ENCODE measurements at regions not wholly inside any gene's neighbourhood (a gene's known extent, or its start where the extent isn't known, plus 50 kb on each side); places are given as distances from the start of the nearest gene placed in this dataset.

DNA sequence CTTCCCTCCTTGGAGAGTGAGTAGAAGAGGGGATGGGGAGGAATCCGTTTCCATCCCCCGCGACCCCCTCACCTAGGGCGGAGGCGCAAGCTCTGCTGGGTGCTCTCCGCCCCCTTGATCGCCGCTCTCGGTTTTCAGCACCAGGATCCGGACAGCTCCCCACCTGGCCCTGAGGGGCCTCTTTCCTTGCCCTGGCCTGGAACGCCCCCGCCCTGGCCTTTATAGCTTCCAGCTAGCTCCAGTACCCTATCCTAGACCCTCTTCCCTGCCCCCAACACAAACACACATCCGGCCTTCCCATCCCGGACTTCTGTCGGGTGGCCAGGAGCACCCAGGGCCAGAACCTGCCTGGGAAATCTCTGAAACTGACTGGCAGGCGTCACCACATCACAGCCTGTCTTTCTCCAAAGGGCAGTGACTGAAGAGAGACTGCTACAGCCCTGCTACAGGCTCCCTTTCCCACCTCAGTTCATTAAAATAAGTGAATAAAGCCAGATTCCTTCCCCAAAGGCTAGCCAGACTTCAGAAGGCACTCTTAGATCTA is 72.3 kb upstream of the LEP start:
- no peak for DNase-seq

DNA sequence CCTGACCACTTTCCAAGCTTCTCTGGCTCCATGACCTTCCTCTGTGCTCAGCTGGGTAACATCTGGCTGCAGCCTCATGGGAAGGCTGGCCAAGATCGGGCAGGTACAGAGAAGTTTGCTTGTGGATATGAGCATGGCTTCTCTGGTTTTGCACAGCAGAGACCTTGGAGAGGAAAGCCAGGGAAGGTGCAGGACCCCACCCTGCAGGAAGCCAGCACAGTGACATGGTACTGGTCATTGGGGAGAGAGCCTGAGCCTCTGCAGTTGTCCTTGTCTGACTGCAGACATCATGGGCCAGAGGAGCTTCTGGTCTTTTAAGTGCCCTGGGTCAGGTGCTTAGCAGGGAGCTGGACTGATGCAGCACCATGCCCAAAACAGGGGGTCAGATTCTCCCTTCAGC is 70.6 kb upstream of the LEP start:
- DNase-seq, result no peak

DNA sequence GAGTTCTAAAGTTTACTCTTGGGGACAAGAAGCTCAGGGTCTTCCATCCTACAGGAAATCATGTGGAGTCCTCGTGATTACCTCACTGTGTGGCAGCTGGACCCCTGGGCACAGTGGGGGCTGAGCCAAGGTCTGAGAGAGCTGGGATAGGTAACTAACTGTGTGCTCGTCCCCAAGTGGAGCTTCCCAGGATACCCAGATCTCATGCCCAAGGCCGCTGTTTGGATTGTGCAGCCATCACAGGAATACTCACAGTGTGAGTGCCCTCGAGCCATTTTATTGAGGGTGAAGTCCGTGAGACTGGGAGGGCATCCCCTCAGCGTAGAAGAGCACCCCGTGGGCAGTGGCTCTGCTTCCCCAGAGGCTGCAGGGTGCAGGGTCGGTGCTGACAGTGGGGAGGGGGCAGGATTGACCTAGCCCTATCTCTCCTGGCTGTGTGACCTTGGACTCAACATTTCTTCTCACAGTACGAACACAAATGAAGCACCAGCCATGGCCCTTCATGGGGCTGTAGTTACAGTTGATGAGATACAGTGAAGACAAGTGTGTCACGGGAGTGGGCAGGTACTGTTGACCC is 69.6 kb upstream of the LEP start:
- DNase-seq, result no peak

DNA sequence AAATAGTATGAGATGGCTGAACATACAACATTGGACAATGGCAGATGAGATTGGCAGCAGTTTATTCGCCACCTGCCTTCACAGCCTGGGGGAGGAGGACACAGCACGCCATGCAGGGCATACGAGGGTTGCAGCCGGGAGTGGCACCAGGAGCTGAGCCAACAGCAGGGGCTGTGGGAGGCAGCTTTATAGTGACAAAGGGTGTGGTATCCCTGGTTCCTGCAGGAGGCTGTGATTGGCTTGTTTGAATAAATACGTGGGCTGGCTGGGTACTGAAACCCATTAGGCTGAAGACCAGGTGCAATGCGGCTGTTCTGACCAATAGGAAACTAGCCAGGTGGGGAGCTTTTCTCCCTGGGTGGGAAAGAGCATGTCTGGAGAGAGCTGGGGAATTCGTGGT is 68.9 kb upstream of the LEP start:
- peak; percentile 83 for DNase-seq

DNA sequence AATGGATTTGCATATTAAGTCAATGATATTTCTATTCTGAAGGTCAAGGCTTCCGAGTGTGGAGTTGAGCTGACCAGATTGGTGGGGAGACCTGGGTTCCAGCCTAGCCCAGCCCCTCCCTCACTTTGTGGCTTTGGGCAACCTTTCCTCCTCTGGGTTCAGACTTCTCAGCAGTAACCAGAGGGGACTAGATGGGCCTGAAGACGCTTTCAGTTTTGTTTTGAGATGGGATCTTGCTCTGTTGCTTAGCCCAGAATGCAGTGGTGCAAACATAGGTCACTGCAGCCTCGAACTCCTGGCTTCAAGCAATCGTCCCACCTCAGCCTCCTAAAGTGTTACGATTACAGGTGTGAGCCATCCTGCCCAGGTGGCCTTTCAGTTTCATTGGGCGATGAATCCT is 68.1 kb upstream of the LEP start:
- no peak for DNase-seq

DNA sequence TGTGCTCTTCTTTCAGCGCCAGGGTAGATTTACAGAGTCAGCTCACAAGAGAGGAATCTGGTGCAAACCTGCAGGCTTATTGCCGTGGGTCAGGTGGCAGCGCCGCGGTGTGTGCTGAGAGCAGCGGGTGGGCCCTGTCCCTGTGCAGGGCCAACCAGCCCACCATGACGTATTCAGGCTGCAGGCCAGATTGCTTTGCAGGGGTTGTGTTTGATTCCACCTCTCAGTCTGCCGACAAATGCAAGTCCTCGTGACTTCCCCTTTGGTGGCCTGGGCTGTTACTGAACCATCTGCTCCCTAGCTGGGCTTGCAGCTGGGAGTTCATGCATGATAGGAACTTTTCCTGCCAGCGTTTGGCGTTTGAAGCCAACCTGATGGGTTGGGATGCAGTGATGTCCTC is 66.7 kb upstream of the LEP start:
- DNase-seq, result no peak

DNA sequence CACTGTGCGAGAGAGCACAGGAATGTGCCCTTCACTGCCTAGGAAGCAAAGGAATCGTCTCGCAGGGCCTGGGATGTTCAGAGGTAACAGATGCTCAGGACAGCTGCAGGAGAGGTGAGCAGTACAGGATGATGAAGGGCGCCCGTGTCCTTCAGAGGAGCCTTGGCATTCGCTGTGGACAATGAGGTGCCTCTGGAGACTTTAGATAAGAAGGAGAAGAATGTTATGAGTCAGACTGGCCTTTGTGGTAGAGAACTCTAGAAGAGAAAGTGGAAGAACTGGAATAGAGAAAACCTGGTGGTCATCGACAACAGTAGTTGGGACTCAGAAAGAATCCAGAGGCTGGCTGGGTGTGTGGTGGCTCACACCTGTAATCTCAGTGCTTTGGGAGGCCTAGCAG is 64.4 kb upstream of the LEP start:
- no peak for DNase-seq

DNA sequence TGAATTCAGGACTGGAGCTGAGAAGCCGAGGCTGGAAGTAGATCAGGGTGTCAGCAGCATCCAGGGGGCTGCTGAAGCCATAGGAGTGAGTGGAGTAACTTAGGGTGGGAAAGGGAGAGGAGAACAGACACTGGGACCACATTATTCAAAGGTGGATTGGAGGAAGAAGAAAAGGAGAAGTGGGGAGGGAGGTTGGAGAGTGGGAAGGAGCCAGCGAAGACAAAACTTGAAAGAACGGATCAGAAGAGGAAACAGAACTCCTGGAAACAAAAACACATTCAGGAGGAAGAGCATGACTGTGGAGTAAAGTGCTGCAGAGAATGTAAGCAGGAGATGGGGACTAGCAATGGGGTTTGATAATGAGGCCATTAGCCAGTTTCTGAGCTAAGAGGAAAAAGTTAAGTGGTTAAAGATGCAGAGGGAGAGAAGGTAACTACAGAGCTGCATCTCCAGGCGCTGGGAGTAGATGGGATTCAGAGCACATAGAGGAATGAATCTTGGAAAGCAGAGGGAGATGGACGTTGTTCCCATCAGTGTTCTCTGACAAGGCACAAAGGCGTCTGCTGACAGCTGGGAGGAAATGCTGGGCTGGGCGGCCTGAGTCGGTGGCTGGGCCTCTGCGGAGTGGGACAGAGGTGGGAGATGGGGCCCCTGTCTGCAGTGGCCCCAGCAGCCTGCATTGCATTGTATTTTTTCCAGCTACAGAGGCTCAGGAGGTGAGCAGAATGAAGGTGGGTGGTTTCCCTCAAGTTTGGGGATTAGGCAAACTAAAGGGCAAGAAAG is 63.1 kb upstream of the LEP start:
- no peak for DNase-seq

DNA sequence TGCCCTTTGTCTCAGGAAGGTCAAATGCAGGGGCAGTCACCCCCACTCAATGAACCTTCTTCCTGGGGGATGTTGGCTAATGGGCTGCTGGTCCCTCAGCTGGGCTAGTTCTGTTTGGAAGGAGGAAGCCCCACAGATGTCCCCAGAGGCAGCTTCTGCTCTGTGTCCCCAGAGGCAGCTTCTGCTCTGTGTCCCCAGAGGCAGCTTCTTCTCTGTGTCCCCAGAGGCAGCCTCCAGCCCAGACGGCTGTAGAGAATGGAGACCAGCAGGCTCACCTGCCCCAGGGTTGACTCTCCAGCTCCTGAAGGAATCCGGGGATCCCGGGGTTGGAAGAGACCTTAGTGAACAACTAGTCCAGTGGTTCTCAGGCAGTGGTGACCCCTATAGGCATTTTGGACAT is 62.5 kb upstream of the LEP start:
- no peak for DNase-seq

DNA sequence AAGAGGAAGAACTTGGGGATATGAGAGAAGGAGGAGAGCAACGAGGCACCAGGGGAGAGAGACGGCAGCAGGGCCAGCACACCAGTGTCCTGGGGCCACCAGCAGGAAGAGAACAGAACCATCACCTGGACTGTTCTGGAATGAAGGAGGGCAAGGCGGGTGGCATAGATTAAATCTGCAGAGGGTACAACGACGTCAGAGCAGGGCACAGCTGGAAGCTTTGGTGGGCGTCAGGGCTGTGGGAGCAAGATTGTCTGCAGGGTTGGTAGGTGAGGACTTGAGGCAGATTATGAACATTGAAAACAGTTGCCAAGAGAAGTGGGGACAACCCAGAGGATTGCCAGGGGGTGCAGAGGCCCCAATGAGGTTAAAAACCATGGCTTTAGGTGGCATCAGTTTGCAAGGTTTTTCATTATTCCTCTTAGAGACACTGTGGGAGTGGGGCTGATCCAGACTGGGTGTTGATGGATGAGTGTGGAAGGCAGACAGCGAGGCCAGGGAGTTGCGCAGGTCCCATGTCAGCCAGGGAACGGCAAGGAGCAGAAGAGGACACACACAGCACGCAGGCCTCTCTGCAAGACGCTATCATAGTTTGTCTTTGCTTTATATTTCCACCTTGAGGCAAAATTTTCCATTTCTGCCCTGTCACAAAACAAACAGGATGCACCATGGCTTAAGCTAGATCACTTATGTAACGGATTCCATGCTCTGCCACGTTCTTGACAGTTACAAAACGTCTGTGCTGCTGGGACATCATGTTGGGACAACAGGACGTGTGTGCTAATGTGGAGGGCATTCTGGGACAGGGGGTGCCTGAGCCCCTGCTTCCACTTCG is 52.5 kb upstream of the LEP start:
- DNase-seq, result no peak

DNA sequence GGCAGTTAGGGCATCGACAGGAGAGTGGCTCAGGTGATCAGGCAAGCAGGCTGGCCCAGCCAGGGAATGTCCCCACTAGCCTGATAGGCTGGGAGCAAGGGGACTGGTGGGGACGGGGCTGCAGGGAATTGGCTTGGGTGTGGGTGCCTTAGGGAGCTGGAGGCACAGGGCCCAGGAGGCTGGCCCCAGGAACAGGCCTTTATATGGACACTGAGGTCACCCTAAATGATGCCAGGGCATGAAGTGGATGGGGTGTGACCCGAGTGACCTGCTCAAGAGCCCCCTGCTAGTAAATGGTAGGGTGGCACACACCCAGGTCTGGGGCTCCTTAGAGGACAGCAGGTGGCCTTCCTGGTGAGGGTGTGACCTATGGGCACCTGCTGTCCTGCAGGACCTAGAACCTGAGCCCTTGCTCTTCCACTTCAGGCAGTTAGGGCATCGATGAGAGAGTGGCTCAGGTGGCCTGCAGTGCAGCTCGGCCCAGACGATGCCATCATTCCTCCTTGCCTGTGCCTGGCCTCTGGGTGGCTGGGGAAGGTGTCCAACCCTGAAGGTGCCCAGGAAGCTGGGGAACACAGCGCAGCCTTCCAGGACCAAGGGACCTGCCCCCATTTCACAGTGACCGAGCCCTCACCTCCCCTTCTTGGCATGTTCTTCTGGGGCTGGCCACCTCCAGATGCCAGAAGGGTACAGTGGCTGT is 51.7 kb upstream of the LEP start:
- no peak for DNase-seq

DNA sequence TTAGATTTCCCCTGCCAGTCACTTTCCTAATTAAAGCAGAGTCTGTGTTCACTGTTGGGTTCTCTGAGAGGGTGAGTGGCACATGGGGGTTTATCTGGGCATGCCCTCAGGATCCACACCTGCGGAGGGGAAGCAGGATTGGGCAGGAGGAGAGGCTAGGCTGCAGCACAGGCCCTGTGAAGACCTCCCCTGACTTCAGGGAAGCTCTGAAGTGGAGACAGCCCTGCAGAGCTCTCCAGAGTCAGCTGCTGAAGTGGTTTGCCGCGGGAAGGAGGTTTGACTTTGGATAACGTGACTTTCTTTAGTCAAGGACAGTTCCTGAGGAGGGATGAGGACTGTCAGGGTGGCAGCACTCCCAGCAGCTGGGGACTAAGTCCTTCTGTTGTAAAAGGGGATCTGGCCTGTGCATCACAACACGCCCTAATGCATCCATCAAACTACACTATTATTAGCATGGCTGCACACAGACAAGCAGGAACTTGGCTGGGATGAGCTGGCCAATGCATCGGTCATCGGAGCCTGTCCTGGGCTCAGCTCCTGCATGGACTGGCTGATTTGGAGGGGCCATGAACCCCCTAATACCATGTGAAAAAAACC is 50.9 kb upstream of the LEP start:
- DNase-seq, result no peak

DNA sequence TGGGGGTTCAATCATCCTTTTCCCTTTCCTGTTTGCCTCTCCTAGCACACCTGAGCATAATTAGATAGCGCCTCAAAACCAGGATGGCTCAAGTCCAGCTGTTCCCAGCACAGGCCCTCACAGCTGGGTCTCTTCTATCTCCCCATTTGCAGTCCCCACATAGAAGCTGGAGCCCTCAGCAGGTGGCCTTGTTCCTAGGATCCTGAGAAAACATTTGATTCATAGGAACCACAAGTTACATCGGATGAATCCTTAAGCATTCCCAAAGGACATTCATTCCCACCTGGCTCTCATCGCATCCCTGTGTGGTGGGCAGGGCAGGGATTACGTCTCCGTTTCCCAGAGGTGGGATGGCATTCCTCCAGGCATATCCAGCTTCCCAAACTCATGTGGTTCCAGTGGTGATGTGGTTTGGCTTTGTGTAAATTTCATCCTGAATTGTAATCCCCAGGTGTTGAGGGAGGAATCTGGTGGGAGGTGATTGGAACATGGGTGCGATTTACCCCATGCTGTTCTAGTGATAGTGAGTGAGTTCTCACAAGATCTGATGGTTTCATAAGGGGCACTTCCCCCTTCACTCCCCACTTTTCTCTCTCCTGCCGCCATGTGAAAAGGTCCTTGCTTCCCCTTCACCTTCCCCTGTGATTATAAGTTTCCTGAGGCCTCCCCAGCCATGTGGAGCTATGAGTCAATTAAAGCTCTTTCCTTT is 49.8 kb upstream of the LEP start:
- DNase-seq, result no peak

Data from DMS153 (cell line).